ENCODE measurements at regions not wholly inside any gene's neighbourhood (a gene's known extent, or its start where the extent isn't known, plus 50 kb on each side); places are given as distances from the start of the nearest gene placed in this dataset.

DNA sequence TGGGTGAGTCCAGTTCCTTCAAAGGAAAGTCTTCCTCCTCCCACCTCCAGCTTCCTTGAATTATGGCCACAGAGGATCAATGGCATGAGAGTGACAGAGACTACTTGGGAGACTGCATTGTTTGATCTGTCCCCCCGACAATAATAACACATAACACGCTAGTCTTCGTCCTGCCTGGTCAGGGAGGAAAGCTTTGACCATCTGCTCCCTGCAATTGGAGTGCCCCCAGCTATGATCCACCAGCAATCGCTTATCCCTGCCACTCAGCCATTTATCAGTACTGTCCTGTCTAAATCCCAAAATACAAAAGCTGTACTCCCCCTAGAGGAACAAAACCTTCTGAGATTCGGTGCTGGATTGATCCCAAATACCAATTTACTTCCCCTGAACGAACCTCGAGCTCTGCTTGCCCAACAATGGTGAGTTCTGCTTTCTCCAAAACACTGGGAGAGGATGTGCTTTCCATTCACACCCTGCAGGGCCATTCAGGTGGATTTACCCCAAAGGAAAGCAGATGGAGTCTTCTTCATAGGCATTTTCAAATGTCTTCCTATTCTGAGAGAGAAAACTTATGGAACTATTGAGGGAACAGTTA is 466.7 kb downstream of the TSHZ3 start:
- no peaks in the 10 kb centered on the region for H3K79me2 ChIP-seq (ENCODE audit: control insufficient read depth, insufficient read depth, low read length)
- no peak overlapping the region for H3K4me2 ChIP-seq (ENCODE audit: extremely low read depth, insufficient read depth, low read length)
- H3K9me3 ChIP-seq (ENCODE audit: control insufficient read depth, insufficient read depth, low read depth, low read length), result no peaks in the 10 kb centered on the region
- no peaks in the 10 kb centered on the region for H3K4me1 ChIP-seq (ENCODE audit: control insufficient read depth, extremely low read depth, insufficient read depth, low read length)
- H4K20me1 ChIP-seq (ENCODE audit: control insufficient read depth, extremely low read depth, insufficient read depth, low read length), result no peaks in the 10 kb centered on the region
- DNase-seq (ENCODE audit: low read depth in 2 of 2), result no peak
- H3K36me3 ChIP-seq (ENCODE audit: control insufficient read depth, insufficient read depth, low read length), result no peaks in the 10 kb centered on the region
- H3K27ac ChIP-seq (ENCODE audit: insufficient read depth, low read length), result no peak overlapping the region
- no peak overlapping the region for H2AFZ ChIP-seq (ENCODE audit: low read length)
- H3K4me3 ChIP-seq (replicated peaks in 1 of 4; ENCODE audit: control extremely low read depth in 1 of 4, insufficient read depth in 1 of 4, low read depth in 3 of 4, low read length in 4 of 4), result no peak overlapping the region
- TF ChIP-seq, protein P1, sequence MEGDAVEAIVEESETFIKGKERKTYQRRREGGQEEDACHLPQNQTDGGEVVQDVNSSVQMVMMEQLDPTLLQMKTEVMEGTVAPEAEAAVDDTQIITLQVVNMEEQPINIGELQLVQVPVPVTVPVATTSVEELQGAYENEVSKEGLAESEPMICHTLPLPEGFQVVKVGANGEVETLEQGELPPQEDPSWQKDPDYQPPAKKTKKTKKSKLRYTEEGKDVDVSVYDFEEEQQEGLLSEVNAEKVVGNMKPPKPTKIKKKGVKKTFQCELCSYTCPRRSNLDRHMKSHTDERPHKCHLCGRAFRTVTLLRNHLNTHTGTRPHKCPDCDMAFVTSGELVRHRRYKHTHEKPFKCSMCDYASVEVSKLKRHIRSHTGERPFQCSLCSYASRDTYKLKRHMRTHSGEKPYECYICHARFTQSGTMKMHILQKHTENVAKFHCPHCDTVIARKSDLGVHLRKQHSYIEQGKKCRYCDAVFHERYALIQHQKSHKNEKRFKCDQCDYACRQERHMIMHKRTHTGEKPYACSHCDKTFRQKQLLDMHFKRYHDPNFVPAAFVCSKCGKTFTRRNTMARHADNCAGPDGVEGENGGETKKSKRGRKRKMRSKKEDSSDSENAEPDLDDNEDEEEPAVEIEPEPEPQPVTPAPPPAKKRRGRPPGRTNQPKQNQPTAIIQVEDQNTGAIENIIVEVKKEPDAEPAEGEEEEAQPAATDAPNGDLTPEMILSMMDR (conservative IDR thresholded peaks at IDR 0.05 in 1 of 2, IDR thresholded peaks at IDR 0.05 in 1 of 2; ENCODE audit: low read depth in 1 of 2, low read length in 2 of 2), result no peak
- no peak for TF ChIP-seq EZH2 (IDR thresholded peaks at IDR 0.05; ENCODE audit: low read length, missing control alignments)
- no peak overlapping the region for H3K9ac ChIP-seq (ENCODE audit: insufficient read depth, low read length)
- no peaks in the 10 kb centered on the region for H3K27me3 ChIP-seq (ENCODE audit: control insufficient read depth, insufficient read depth, low read length)

- TF ChIP-seq EZH2 (IDR thresholded peaks at IDR 0.05; ENCODE audit: low read length, missing control alignments), result no peak
- TF ChIP-seq, protein P1 (conservative IDR thresholded peaks at IDR 0.05 in 1 of 2, IDR thresholded peaks at IDR 0.05 in 1 of 2; ENCODE audit: low read depth in 1 of 2, low read length in 2 of 2), result no peak
- Histone ChIP-seq H3K4me2 (ENCODE audit: extremely low read depth, insufficient read depth, low read length) (no peak overlapping the region), H4K20me1 (ENCODE audit: control insufficient read depth, extremely low read depth, insufficient read depth, low read length) (no peaks in the 10 kb centered on the region), H3K9ac (ENCODE audit: insufficient read depth, low read length) (no peak overlapping the region), H3K9me3 (ENCODE audit: control insufficient read depth, insufficient read depth, low read depth, low read length) (no peaks in the 10 kb centered on the region), H3K27me3 (ENCODE audit: control insufficient read depth, insufficient read depth, low read length) (no peaks in the 10 kb centered on the region), H3K79me2 (ENCODE audit: control insufficient read depth, insufficient read depth, low read length) (no peaks in the 10 kb centered on the region), H2AFZ (ENCODE audit: low read length) (no peak overlapping the region), H3K4me3 (replicated peaks in 1 of 4; ENCODE audit: control extremely low read depth in 1 of 4, insufficient read depth in 1 of 4, low read depth in 3 of 4, low read length in 4 of 4) (no peak overlapping the region), H3K36me3 (ENCODE audit: control insufficient read depth, insufficient read depth, low read length) (no peaks in the 10 kb centered on the region), H3K4me1 (ENCODE audit: control insufficient read depth, extremely low read depth, insufficient read depth, low read length) (no peaks in the 10 kb centered on the region), H3K27ac (ENCODE audit: insufficient read depth, low read length) (no peak overlapping the region)
- DNase-seq (ENCODE audit: low read depth in 2 of 2), result no peak
Measured at GRCh38 chr19:30881930-30882329, 467.3 kb downstream of the TSHZ3 start.

DNA sequence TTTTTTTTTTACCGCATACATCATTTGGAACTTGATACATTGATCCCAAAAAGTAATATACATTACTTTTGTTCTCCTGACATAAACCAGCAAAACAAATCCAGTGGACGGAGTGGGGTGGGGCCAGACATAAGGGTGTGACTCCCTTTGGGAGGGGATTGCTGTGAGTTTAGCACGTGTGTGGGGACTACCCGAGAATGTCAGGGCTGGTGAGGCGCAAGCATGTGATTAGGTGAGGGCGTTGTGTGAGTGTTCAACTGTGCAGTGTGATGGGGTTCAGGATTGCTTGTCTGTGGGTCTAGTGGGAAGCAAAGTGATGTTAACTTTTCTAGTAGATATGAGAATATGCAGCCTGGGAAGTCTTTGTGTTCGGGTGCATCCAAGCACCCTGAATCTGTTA is 468.0 kb downstream of the TSHZ3 start:
- H3K4me3 ChIP-seq (replicated peaks in 1 of 4; ENCODE audit: control extremely low read depth in 1 of 4, insufficient read depth in 1 of 4, low read depth in 3 of 4, low read length in 4 of 4), result no peak overlapping the region
- H3K4me2 ChIP-seq (ENCODE audit: extremely low read depth, insufficient read depth, low read length), result no peak overlapping the region
- no peaks in the 10 kb centered on the region for H3K79me2 ChIP-seq (ENCODE audit: control insufficient read depth, insufficient read depth, low read length)
- no peaks in the 10 kb centered on the region for H3K27me3 ChIP-seq (ENCODE audit: control insufficient read depth, insufficient read depth, low read length)
- H4K20me1 ChIP-seq (ENCODE audit: control insufficient read depth, extremely low read depth, insufficient read depth, low read length), result no peaks in the 10 kb centered on the region
- no peaks in the 10 kb centered on the region for H3K9me3 ChIP-seq (ENCODE audit: control insufficient read depth, insufficient read depth, low read depth, low read length)
- no peaks in the 10 kb centered on the region for H3K36me3 ChIP-seq (ENCODE audit: control insufficient read depth, insufficient read depth, low read length)
- no peak overlapping the region for H2AFZ ChIP-seq (ENCODE audit: low read length)
- TF ChIP-seq EZH2 (IDR thresholded peaks at IDR 0.05; ENCODE audit: low read length, missing control alignments), result no peak
- TF ChIP-seq, protein P1 (conservative IDR thresholded peaks at IDR 0.05 in 1 of 2, IDR thresholded peaks at IDR 0.05 in 1 of 2; ENCODE audit: low read depth in 1 of 2, low read length in 2 of 2), result no peak
- no peak overlapping the region for H3K27ac ChIP-seq (ENCODE audit: insufficient read depth, low read length)
- no peak for DNase-seq (ENCODE audit: low read depth in 2 of 2)
- H3K4me1 ChIP-seq (ENCODE audit: control insufficient read depth, extremely low read depth, insufficient read depth, low read length), result no peaks in the 10 kb centered on the region
- H3K9ac ChIP-seq (ENCODE audit: insufficient read depth, low read length), result no peak overlapping the region

Measured in fibroblast of lung (primary cell).